ENCODE measurements at regions not wholly inside any gene's neighbourhood (a gene's known extent, or its start where the extent isn't known, plus 50 kb on each side); places are given as distances from the start of the nearest gene placed in this dataset.

DNA sequence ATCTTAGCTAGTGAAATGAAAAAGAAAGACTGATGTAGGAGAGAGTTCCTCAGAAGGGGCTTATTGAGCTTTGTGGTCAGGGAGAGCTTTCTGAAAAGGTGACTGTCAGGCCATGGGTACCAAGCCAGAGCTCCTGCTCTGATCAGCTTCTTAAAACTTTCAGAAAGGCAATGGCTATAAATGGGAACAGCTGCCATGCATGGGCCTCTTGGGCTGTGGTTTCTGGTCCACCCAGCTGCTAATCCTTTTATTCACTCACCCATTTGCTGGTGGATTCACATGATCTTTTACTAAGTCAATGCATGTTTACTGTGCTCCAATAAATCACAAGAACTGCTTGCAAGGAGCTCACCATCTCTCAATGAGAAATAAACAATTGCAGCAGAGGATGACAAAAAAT is 60.1 kb upstream of the ZPBP start:
- TF ChIP-seq, protein P1, sequence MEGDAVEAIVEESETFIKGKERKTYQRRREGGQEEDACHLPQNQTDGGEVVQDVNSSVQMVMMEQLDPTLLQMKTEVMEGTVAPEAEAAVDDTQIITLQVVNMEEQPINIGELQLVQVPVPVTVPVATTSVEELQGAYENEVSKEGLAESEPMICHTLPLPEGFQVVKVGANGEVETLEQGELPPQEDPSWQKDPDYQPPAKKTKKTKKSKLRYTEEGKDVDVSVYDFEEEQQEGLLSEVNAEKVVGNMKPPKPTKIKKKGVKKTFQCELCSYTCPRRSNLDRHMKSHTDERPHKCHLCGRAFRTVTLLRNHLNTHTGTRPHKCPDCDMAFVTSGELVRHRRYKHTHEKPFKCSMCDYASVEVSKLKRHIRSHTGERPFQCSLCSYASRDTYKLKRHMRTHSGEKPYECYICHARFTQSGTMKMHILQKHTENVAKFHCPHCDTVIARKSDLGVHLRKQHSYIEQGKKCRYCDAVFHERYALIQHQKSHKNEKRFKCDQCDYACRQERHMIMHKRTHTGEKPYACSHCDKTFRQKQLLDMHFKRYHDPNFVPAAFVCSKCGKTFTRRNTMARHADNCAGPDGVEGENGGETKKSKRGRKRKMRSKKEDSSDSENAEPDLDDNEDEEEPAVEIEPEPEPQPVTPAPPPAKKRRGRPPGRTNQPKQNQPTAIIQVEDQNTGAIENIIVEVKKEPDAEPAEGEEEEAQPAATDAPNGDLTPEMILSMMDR (IDR thresholded peaks at IDR 0.05; ENCODE audit: low read depth, low read length, poor library complexity, severe bottlenecking), result no peak
- no peak for TF ChIP-seq EZH2phosphoT487 (IDR thresholded peaks at IDR 0.05; ENCODE audit: borderline replicate concordance, low read length)
